Prostate gland (tissue), 2 donors: ENCODE measurements at regions not wholly inside any gene's neighbourhood (a gene's known extent, or its start where the extent isn't known, plus 50 kb on each side); places are given as distances from the start of the nearest gene placed in this dataset.

Experiments
- DNase-seq: peaks from one replicate; pipeline ENCODE4 v3.0.0-alpha.2; 2019; ENCODE audit warnings: low spot score
- H3K27ac ChIP-seq, 2 donors: fragments of 200-600 bp; sonication (generic); 2 replicates each; pipeline ENCODE4 v1.5.1; 2017 to 2019
- H3K27me3 ChIP-seq: fragments of 200-600 bp; sonication (generic); replicated peaks from 2 replicates; pipeline ENCODE4 v1.5.1; 2019; ENCODE audit not compliant: insufficient read depth
- H3K36me3 ChIP-seq, 2 donors: fragments of 200-600 bp; sonication (generic); 1 replicate in 1 of 2; 2 replicates in 1 of 2; pipeline versions ENCODE4 v1.5.1 to v1.8.1; 2017 to 2019
- H3K4me1 ChIP-seq: fragments of 200-600 bp; sonication (generic); replicated peaks from 2 replicates; pipeline ENCODE4 v1.5.1; 2019
- H3K4me3 ChIP-seq, 2 donors: fragments of 200-600 bp; sonication (generic); 2 replicates each; pipeline ENCODE4 v1.5.1; 2017 to 2019
- H3K9me3 ChIP-seq: fragments of 200-600 bp; sonication (generic); 2 replicates; pipeline ENCODE4 v1.5.1; 2017
- POLR2A ChIP-seq: fragments of 450-650 bp; IDR thresholded peaks from one replicate; pipeline ENCODE4 v1.6.1; 2016; ENCODE audit warnings: antibody characterized with exemption, mild to moderate bottlenecking
- POLR2AphosphoS5 ChIP-seq: sonication (generic); formaldehyde crosslinking; IDR thresholded peaks from one replicate; pipeline ENCODE4 v1.6.1; 2017; ENCODE audit warnings: antibody characterized with exemption
- WGBS: methylation state at CpG from one replicate; pipeline ENCODE4 v1.1.5; 2018; 5-methylcytosine and 5-hydroxymethylcytosine counted together
- intact Hi-C: fragments of 100-400 bp; cut with DNase I; formaldehyde crosslinking; loops from one replicate; pipeline ENCODE4 v1.14.2; 2022
- TF ChIP-seq, protein P1 (sequence below), 4 experiments: fragments of 200-600 bp in 2 of 4; fragments of 450-650 bp in 2 of 4; sonication (generic) in 2 of 4; IDR thresholded peaks; 1 replicate in 3 of 4; 2 replicates in 1 of 4; pipeline ENCODE4 v1.5.1; 2016 to 2019; ENCODE audit warnings: antibody characterized with exemption in 4 of 4, mild to moderate bottlenecking in 2 of 4, moderate library complexity in 2 of 4

GRCh38 chr20:60461993-60462392, 503.8 kb downstream of the CDH26 start:
- DNase-seq: no peak
- H3K27ac ChIP-seq: no peak overlapping the region
- no peak overlapping the region for H3K4me3 ChIP-seq
- 90% methylated on average over 2 of the region's 2 CpGs for WGBS
- no peaks in the 10 kb centered on the region for H3K9me3 ChIP-seq
- no peaks in the 10 kb centered on the region for H3K27me3 ChIP-seq
- intact Hi-C loops: no loop called here
- H3K4me1 ChIP-seq: no peaks in the 10 kb centered on the region
- no peaks in the 10 kb centered on the region for H3K36me3 ChIP-seq
- no peak for TF ChIP-seq POLR2A
- TF ChIP-seq, protein P1, sequence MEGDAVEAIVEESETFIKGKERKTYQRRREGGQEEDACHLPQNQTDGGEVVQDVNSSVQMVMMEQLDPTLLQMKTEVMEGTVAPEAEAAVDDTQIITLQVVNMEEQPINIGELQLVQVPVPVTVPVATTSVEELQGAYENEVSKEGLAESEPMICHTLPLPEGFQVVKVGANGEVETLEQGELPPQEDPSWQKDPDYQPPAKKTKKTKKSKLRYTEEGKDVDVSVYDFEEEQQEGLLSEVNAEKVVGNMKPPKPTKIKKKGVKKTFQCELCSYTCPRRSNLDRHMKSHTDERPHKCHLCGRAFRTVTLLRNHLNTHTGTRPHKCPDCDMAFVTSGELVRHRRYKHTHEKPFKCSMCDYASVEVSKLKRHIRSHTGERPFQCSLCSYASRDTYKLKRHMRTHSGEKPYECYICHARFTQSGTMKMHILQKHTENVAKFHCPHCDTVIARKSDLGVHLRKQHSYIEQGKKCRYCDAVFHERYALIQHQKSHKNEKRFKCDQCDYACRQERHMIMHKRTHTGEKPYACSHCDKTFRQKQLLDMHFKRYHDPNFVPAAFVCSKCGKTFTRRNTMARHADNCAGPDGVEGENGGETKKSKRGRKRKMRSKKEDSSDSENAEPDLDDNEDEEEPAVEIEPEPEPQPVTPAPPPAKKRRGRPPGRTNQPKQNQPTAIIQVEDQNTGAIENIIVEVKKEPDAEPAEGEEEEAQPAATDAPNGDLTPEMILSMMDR (IDR thresholded peaks at IDR 0.05): no peak
- no peak for TF ChIP-seq POLR2AphosphoS5

DNA sequence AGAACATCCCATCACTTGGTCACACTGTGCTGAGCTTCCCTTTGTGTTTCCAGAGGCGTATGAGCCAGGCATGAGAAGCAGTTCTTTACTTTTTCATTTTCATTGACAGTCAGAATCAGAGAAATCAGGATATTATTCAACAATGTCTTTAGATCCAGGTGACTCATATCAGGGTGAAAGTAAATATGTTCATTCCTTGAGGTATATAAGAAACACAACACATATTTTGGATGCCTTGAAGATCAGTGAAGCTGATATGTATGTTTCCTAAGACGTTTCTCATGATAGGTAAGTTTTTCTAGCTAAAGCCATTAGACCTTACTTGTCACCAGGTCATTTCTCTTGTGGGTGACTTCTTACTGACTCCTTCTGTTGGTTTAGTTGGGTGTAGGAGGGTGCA, 505.6 kb downstream of the CDH26 start:
- 42% methylated on average over 2 of the region's 2 CpGs for WGBS
- intact Hi-C loops: no loop called here
- Histone ChIP-seq H3K27me3 (no peaks in the 10 kb centered on the region), H3K4me3 (no peak overlapping the region), H3K27ac (no peak overlapping the region), H3K4me1 (no peaks in the 10 kb centered on the region), H3K36me3 (no peaks in the 10 kb centered on the region), H3K9me3 (no peaks in the 10 kb centered on the region)
- DNase-seq: no peak
- TF ChIP-seq POLR2AphosphoS5: no peak
- no peak for TF ChIP-seq POLR2A
- TF ChIP-seq, protein P1 (IDR thresholded peaks at IDR 0.05): no peak

DNA sequence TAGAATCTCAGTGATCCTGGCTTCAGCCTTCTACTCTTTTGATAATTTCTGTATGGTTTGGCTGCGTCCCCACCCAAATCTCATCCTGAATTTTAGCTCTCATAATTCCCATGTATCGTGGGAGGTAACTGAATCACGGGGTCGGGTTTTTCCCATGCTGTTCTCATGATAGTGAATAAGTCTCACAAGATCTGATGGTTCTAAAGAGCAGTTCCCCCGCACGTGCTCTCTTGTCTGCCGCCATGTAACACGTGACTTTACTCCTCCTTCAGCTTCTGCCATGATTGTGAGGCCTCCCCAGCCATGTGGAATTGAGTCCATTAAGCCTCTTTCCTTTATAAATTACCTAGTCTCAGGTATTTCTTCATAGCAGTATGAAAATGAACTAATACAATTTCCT, 507.2 kb downstream of the CDH26 start:
- Histone ChIP-seq H3K4me1 (no peaks in the 10 kb centered on the region), H3K27me3 (no peaks in the 10 kb centered on the region), H3K36me3 (no peaks in the 10 kb centered on the region), H3K9me3 (no peaks in the 10 kb centered on the region), H3K4me3 (no peak overlapping the region), H3K27ac (no peak overlapping the region)
- intact Hi-C loops: no loop called here
- 92% methylated on average over 8 of the region's 8 CpGs for whole genome bisulfite sequencing
- no peak for TF ChIP-seq POLR2AphosphoS5
- no peak for TF ChIP-seq POLR2A
- TF ChIP-seq, protein P1 (IDR thresholded peaks at IDR 0.05): no peak
- no peak for DNase-seq

- 71% methylated on average over 8 of the region's 8 CpGs for WGBS
- Histone ChIP-seq H3K4me3 (no peak overlapping the region), H3K27me3 (no peaks in the 10 kb centered on the region), H3K9me3 (no peaks in the 10 kb centered on the region), H3K4me1 (no peaks in the 10 kb centered on the region), H3K36me3 (no peaks in the 10 kb centered on the region), H3K27ac (no peak overlapping the region)
- no peak for TF ChIP-seq POLR2A
- TF ChIP-seq, protein P1 (IDR thresholded peaks at IDR 0.05): no peak
- no peak for TF ChIP-seq POLR2AphosphoS5
- no peak for DNase-seq
- intact Hi-C loops: no loop called here
These were observed 507.9 kb downstream of the CDH26 start for GRCh38 chr20:60465993-60466686.

DNA sequence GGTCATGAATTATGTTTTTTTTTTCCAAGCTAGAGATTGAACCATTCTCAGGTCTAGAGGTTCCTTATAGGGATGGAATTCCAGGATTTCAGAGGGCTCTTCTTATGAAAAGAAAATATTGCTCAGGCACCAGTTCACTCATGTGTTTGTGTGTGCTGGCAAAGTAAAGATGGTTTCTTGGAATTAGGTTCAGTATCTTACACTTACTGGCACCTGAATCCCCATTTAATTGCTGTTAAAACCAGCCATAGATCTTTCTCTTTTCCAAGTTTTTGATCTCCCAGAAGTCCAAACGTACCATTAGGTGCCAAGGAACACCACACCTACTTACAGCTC, 508.4 kb downstream of the CDH26 start:
- 30% methylated on average over 1 of the region's 1 CpG for WGBS
- no peak overlapping the region for H3K27ac ChIP-seq
- no peaks in the 10 kb centered on the region for H3K9me3 ChIP-seq
- no peak overlapping the region for H3K4me3 ChIP-seq
- H3K4me1 ChIP-seq: no peaks in the 10 kb centered on the region
- no peaks in the 10 kb centered on the region for H3K36me3 ChIP-seq
- DNase-seq: no peak
- TF ChIP-seq POLR2AphosphoS5: no peak
- no peak for TF ChIP-seq POLR2A
- TF ChIP-seq, protein P1 (IDR thresholded peaks at IDR 0.05): no peak
- H3K27me3 ChIP-seq: no peaks in the 10 kb centered on the region
- intact Hi-C loops: no loop called here
